T-helper 2 cell treated with Interferon-gamma antibody and Interleukin-4, amounts not matched to agents 5 μg/mL and 100 μg/mL, for 36 hours (primary cell): ENCODE measurements at regions not wholly inside any gene's neighbourhood (a gene's known extent, or its start where the extent isn't known, plus 50 kb on each side); places are given as distances from the start of the nearest gene placed in this dataset.
"Not testable (repeated sequence)": the region's sequence is repeated elsewhere in the genome, so short reads cannot be mapped to it uniquely, and the experiment has no call there.

Source experiments
- DNase-seq: peaks from one replicate; pipeline ENCODE4 v3.0.0; 2021; ENCODE audit warnings: low spot score
- H3K27ac Mint-ChIP-seq: one replicate; pipeline ENCODE4 v1.8.0; 2021; ENCODE audit warnings: mild to moderate bottlenecking, mixed read lengths
- H3K27me3 Mint-ChIP-seq: one replicate; pipeline ENCODE4 v1.8.0; 2021; ENCODE audit warnings: low read depth, mixed read lengths
- H3K36me3 Mint-ChIP-seq: one replicate; pipeline ENCODE4 v1.8.0; 2021; ENCODE audit warnings: low read depth, mixed read lengths
- H3K4me1 Mint-ChIP-seq: one replicate; pipeline ENCODE4 v1.8.0; 2021; ENCODE audit warnings: low read depth, mixed read lengths
- H3K4me3 Mint-ChIP-seq: one replicate; pipeline ENCODE4 v1.8.0; 2022; ENCODE audit warnings: mild to moderate bottlenecking, moderate library complexity, mixed read lengths
- H3K9me3 Mint-ChIP-seq: one replicate; pipeline ENCODE4 v1.8.0; 2021; ENCODE audit warnings: mixed read lengths

- H3K9me3 Mint-ChIP-seq = no peaks in the 10 kb centered on the region
- peaks cover 5% of the 10 kb centered on the region for H3K4me1 Mint-ChIP-seq
- no peaks in the 10 kb centered on the region for H3K36me3 Mint-ChIP-seq
- no peak overlapping the region for H3K4me3 Mint-ChIP-seq
- peaks cover 2% of the 10 kb centered on the region for H3K27me3 Mint-ChIP-seq
- H3K27ac Mint-ChIP-seq = no peak overlapping the region
- peak; percentile 6 for DNase-seq
Observed at GRCh38 chrX:43349363-43349762, 306.7 kb upstream of the MAOA start.

GRCh38 chrX:43350935-43351334 is 305.2 kb upstream of the MAOA start:
- no peak for DNase-seq
- Mint-ChIP-seq H3K36me3 (no peaks in the 10 kb centered on the region), H3K4me3 (no peak overlapping the region), H3K4me1 (no peaks in the 10 kb centered on the region), H3K27me3 (peaks cover 2% of the 10 kb centered on the region), H3K9me3 (no peaks in the 10 kb centered on the region), H3K27ac (no peak overlapping the region)

DNA sequence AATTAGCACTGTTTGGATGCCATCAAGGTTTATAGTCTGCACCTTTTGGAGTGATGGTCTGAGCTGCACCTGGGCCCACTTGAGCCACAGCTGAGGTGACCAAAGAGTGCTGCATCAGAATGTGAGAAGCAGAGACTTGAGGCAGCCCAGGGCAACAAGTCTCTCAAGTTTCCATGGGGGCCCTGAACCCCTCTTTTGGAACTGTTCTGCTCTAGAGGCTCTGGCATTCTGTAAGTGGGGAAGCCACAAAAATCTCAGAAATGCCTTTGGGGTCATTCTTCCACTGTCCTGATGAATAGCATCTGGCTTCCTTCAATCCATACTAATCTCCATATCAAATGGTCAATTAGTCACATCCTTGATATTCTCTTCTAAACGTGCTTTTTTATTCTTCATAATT is 298.4 kb upstream of the MAOA start:
- Mint-ChIP-seq H3K27ac (no peak overlapping the region), H3K4me1 (no peaks in the 10 kb centered on the region), H3K9me3 (no peaks in the 10 kb centered on the region), H3K4me3 (no peak overlapping the region), H3K27me3 (no peaks in the 10 kb centered on the region), H3K36me3 (no peaks in the 10 kb centered on the region)
- DNase-seq = no peak

DNA sequence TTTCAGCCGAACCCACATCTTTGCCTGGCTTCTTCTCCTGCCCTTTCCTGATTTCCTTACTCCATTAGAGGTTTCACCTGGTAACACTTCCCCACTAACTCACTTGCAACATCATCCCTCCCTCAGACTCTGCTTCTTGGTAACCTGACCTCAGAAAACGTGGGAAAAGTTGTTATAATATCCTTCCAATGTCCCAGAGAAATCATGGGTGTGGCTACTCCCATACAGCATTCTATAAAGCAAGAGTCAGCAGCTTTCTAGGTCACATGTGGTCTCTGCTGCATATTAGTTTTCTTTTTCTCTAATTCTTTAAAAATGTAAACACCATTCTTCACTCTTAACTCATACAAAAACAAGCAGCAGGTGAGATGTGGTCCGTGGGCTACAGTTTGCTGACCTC is 283.1 kb upstream of the MAOA start:
- peaks cover 3% of the 10 kb centered on the region for H3K9me3 Mint-ChIP-seq
- H3K36me3 Mint-ChIP-seq = no peaks in the 10 kb centered on the region
- H3K4me3 Mint-ChIP-seq = no peak overlapping the region
- H3K27ac Mint-ChIP-seq = no peak overlapping the region
- H3K27me3 Mint-ChIP-seq = no peaks in the 10 kb centered on the region
- no peaks in the 10 kb centered on the region for H3K4me1 Mint-ChIP-seq
- no peak for DNase-seq

DNA sequence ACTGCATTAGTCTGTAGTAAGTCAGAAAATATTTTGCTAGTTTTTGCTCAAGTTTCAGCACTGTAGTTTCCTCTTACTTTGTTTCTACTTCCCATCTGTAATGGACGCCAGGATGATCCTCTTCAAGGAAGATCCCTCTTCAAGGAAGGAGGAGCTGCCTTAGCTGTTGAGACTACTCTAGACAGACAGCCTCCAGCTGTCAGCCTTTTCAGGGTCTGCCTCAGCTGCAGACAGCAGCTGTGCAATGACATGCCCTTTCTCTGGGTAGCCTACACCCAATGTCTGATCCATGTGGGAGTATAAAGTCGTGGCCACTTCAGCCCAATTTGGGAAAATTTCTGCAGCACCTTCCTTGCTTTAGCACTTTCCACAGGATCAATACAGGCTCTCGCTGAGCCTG is 281.0 kb upstream of the MAOA start:
- peaks cover 3% of the 10 kb centered on the region for H3K9me3 Mint-ChIP-seq
- DNase-seq = no peak
- H3K36me3 Mint-ChIP-seq = no peaks in the 10 kb centered on the region
- no peaks in the 10 kb centered on the region for H3K4me1 Mint-ChIP-seq
- H3K27ac Mint-ChIP-seq = no peak overlapping the region
- no peaks in the 10 kb centered on the region for H3K27me3 Mint-ChIP-seq
- no peak overlapping the region for H3K4me3 Mint-ChIP-seq

DNA sequence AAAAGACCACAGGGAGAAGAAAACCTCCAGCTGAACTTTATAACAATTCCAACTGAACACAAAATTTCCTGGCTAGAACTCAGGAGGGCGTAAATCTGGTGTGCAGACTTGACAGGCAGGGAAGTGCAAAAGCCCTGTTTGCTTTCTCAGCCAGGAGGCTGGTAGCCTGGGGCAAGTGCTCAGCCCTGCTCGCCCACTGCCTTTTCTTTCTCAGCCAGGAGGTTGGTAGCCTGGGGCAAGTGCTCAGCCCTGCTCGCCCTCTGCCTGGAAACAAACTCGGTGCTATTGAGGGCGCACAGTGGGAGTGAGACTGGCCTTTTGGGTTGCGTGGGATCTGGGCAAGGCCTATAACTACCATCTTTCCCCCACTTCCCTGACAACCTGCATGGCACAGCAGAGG is 275.4 kb upstream of the MAOA start:
- no peak for DNase-seq
- no peaks in the 10 kb centered on the region for H3K4me1 Mint-ChIP-seq
- no peaks in the 10 kb centered on the region for H3K9me3 Mint-ChIP-seq
- H3K36me3 Mint-ChIP-seq = no peaks in the 10 kb centered on the region
- H3K27me3 Mint-ChIP-seq = no peaks in the 10 kb centered on the region
- no peak overlapping the region for H3K27ac Mint-ChIP-seq
- H3K4me3 Mint-ChIP-seq = no peak overlapping the region

GRCh38 chrX:43386875-43387274 is 269.2 kb upstream of the MAOA start:
- DNase-seq = no peak
- Mint-ChIP-seq H3K36me3 (no peaks in the 10 kb centered on the region), H3K27ac (no peak overlapping the region), H3K4me3 (no peak overlapping the region), H3K9me3 (no peaks in the 10 kb centered on the region), H3K4me1 (no peaks in the 10 kb centered on the region), H3K27me3 (no peaks in the 10 kb centered on the region)

GRCh38 chrX:43405191-43405590 is 250.9 kb upstream of the MAOA start:
- no peaks in the 10 kb centered on the region for H3K27me3 Mint-ChIP-seq
- no peak overlapping the region for H3K27ac Mint-ChIP-seq
- no peaks in the 10 kb centered on the region for H3K4me1 Mint-ChIP-seq
- no peaks in the 10 kb centered on the region for H3K36me3 Mint-ChIP-seq
- no peak for DNase-seq
- H3K9me3 Mint-ChIP-seq = no peaks in the 10 kb centered on the region
- no peak overlapping the region for H3K4me3 Mint-ChIP-seq

GRCh38 chrX:43423876-43424275 is 232.2 kb upstream of the MAOA start:
- H3K27ac Mint-ChIP-seq = no peak overlapping the region
- H3K36me3 Mint-ChIP-seq = no peaks in the 10 kb centered on the region
- no peak for DNase-seq
- H3K4me3 Mint-ChIP-seq = no peak overlapping the region
- H3K27me3 Mint-ChIP-seq = no peaks in the 10 kb centered on the region
- H3K4me1 Mint-ChIP-seq = no peaks in the 10 kb centered on the region
- H3K9me3 Mint-ChIP-seq = no peaks in the 10 kb centered on the region

- peaks cover 3% of the 10 kb centered on the region for H3K4me1 Mint-ChIP-seq
- no peak overlapping the region for H3K4me3 Mint-ChIP-seq
- H3K27me3 Mint-ChIP-seq = no peaks in the 10 kb centered on the region
- no peaks in the 10 kb centered on the region for H3K36me3 Mint-ChIP-seq
- no peak overlapping the region for H3K27ac Mint-ChIP-seq
- no peaks in the 10 kb centered on the region for H3K9me3 Mint-ChIP-seq
- DNase-seq = no peak
Observed at GRCh38 chrX:43436517-43436916, 219.6 kb upstream of the MAOA start.

GRCh38 chrX:43446752-43447151 is 209.3 kb upstream of the MAOA start:
- no peak overlapping the region for H3K27ac Mint-ChIP-seq
- no peaks in the 10 kb centered on the region for H3K27me3 Mint-ChIP-seq
- no peaks in the 10 kb centered on the region for H3K36me3 Mint-ChIP-seq
- DNase-seq = no peak
- H3K4me1 Mint-ChIP-seq = no peaks in the 10 kb centered on the region
- peaks cover 2% of the 10 kb centered on the region for H3K9me3 Mint-ChIP-seq
- no peak overlapping the region for H3K4me3 Mint-ChIP-seq

GRCh38 chrX:43448688-43449087 is 207.4 kb upstream of the MAOA start:
- Mint-ChIP-seq H3K4me3 (no peak overlapping the region), H3K36me3 (no peaks in the 10 kb centered on the region), H3K27ac (no peak overlapping the region), H3K4me1 (no peaks in the 10 kb centered on the region), H3K9me3 (peaks cover 8% of the 10 kb centered on the region), H3K27me3 (no peaks in the 10 kb centered on the region)
- no peak for DNase-seq

DNA sequence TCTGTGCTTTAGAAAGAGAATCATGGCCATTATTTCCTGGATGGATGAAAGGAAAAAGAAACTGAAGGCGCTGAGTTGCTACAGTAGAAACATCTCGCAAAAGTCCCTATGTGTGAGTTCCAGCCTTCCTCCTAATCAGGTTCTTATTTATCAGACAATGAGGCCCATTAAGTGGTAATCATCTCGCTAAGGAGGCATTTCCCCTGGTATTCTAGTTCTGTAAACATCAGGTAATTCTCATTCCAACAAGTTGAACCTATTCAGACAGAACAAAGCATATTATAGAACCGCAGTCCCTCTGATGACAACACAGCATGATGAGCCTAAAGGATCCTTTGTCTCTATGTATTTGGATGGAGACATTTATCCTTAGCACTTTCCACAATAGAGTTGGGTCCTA is 205.7 kb upstream of the MAOA start:
- no peaks in the 10 kb centered on the region for H3K27me3 Mint-ChIP-seq
- no peak overlapping the region for H3K4me3 Mint-ChIP-seq
- H3K4me1 Mint-ChIP-seq = no peaks in the 10 kb centered on the region
- peaks cover 8% of the 10 kb centered on the region for H3K9me3 Mint-ChIP-seq
- no peak for DNase-seq
- H3K36me3 Mint-ChIP-seq = no peaks in the 10 kb centered on the region
- no peak overlapping the region for H3K27ac Mint-ChIP-seq

DNA sequence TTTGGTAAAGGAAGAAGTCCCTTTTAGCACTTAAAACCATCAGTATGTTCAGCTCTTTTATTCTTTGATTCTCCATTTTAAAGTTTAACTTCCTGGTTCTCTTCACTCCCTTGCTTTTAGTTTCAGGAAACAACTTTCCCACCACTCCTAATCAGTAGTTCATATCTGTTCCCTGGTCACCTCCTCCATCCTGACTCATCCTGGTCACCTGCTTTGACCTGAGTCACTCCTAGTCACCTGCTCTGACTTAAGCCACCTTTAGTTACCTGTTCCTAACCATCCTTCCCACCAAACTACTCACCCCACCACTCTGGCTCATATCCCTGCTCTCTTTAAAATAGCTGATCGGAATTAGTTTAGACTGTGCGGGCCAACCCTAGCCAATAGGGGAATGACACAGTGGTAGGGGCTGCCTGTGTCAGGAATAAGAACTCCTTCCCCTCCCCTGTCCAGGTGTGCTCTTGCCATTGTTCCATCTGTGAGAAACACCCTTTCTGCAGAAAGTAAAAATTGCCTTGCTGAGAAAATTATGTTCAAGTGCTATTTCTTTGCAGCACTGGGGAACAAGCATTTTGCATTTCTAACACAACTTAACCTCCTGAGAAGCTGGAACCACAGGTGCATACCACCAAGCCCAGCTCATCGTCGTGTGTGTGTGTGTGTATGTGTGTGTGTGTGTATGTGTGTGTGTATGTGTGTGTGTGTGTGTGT is 204.0 kb upstream of the MAOA start:
- not testable (repeated sequence) for DNase-seq

GRCh38 chrX:43456063-43456462 is 200.0 kb upstream of the MAOA start:
- Mint-ChIP-seq H3K9me3 (peaks cover 8% of the 10 kb centered on the region), H3K36me3 (no peaks in the 10 kb centered on the region), H3K27me3 (no peaks in the 10 kb centered on the region), H3K4me1 (no peaks in the 10 kb centered on the region), H3K4me3 (no peak overlapping the region), H3K27ac (no peak overlapping the region)
- no peak for DNase-seq

More for the DNA sequence above, 204.0 kb upstream of the MAOA start:
- not testable (repeated sequence) for H3K27me3 Mint-ChIP-seq, H3K36me3 Mint-ChIP-seq, H3K9me3 Mint-ChIP-seq, H3K4me1 Mint-ChIP-seq, H3K4me3 Mint-ChIP-seq, H3K27ac Mint-ChIP-seq
